OCI-LY7 (cell line): ENCODE measurements at regions not wholly inside any gene's neighbourhood (a gene's known extent, or its start where the extent isn't known, plus 50 kb on each side); places are given as distances from the start of the nearest gene placed in this dataset.

Source experiments
- BruUV-seq: library from RNA; stranded (reverse); fragments of 400-500 nt; replicated peaks from 2 replicates; lab custom pipeline; 2021; lab: Mats Ljungman, UMichigan
- CTCF ChIA-PET: fragments of 300-600 bp; sonication (Branson Sonifier 250); formaldehyde crosslinking; loops from one replicate; lab custom pipeline; 2022; ENCODE audit warnings: antibody characterized with exemption; ENCODE audit not compliant: unreplicated experiment; lab: Charles Lee
- POLR2A ChIA-PET: fragments of 300-600 bp; sonication (Branson Sonifier 250); formaldehyde crosslinking; loops from one replicate; lab custom pipeline; 2022; ENCODE audit warnings: antibody characterized with exemption; lab: Charles Lee
- DNase-seq: peaks from one replicate; pipeline ENCODE4 v3.0.0-alpha.2; 2015; ENCODE audit warnings: low spot score
- H2AFZ ChIP-seq: fragments of 200-600 bp; sonication (generic), shearing (Covaris generic); 2 replicates; pipeline ENCODE4 v1.6.1; 2014; ENCODE audit warnings: mild to moderate bottlenecking, antibody characterized with exemption, low read length, moderate library complexity
- H3K27ac ChIP-seq: fragments of 200-600 bp; sonication (generic); 2 replicates; pipeline ENCODE4 v1.5.1; 2014; ENCODE audit warnings: mixed run types, low read depth, mild to moderate bottlenecking, moderate library complexity, low read length, inconsistent platforms; ENCODE audit not compliant: poor library complexity, severe bottlenecking
- H3K36me3 ChIP-seq: fragments of 200-600 bp; sonication (generic); 2 replicates; pipeline ENCODE4 v1.6.1; 2014; ENCODE audit warnings: mild to moderate bottlenecking, antibody characterized with exemption, low read length, moderate library complexity, mixed read lengths; ENCODE audit not compliant: insufficient read depth
- H3K4me1 ChIP-seq: fragments of 200-600 bp; sonication (generic); 2 replicates; pipeline ENCODE4 v1.5.1; 2014; ENCODE audit warnings: mild to moderate bottlenecking, low read length; ENCODE audit not compliant: insufficient read depth, poor library complexity, severe bottlenecking
- H3K4me2 ChIP-seq: fragments of 200-600 bp; sonication (generic); 2 replicates; pipeline ENCODE4 v1.6.1; 2014; ENCODE audit warnings: mild to moderate bottlenecking, low read length
- H3K4me3 ChIP-seq: fragments of 200-600 bp; sonication (generic); 2 replicates; pipeline ENCODE4 v1.5.1; 2014; ENCODE audit warnings: mild to moderate bottlenecking, low read depth, low read length; ENCODE audit not compliant: poor library complexity, severe bottlenecking
- H3K79me2 ChIP-seq: fragments of 200-600 bp; sonication (generic); 2 replicates; pipeline ENCODE4 v1.6.1; 2016; ENCODE audit warnings: low read depth, mild to moderate bottlenecking, low read length, moderate library complexity, mixed read lengths; ENCODE audit not compliant: insufficient read depth
- H3K9me2 ChIP-seq: fragments of 200-600 bp; sonication (generic); 2 replicates; pipeline ENCODE4 v1.6.1; 2016; ENCODE audit warnings: mild to moderate bottlenecking, low read length, mixed read lengths; ENCODE audit not compliant: insufficient read depth
- H3K9me3 ChIP-seq: fragments of 200-600 bp; sonication (generic); 2 replicates; pipeline ENCODE4 v1.6.1; 2014; ENCODE audit warnings: mild to moderate bottlenecking, mixed run types, low read length, mixed read lengths
- H4K20me1 ChIP-seq: fragments of 200-600 bp; sonication (generic); 2 replicates; pipeline ENCODE4 v1.6.1; 2014; ENCODE audit warnings: mild to moderate bottlenecking, antibody characterized with exemption, low read length, moderate library complexity, mixed read lengths; ENCODE audit not compliant: insufficient read depth
- CTCF ChIP-seq: fragments of 200-600 bp; sonication (generic); conservative IDR thresholded peaks from 2 replicates; pipeline ENCODE4 v1.5.1; 2014; ENCODE audit warnings: mild to moderate bottlenecking, antibody characterized with exemption, low read length, moderate library complexity, mixed read lengths
- EZH2phosphoT487 ChIP-seq: fragments of 200-600 bp; sonication (generic); IDR thresholded peaks from 2 replicates; pipeline ENCODE4 v1.6.1; 2018; ENCODE audit warnings: low read depth, borderline replicate concordance, mild to moderate bottlenecking, mixed run types, antibody characterized with exemption, low read length, moderate library complexity, mixed read lengths
- intact Hi-C: fragments of 100-400 bp; cut with micrococcal nuclease; formaldehyde crosslinking; loops from one replicate; pipeline ENCODE4 v1.10.0; 2022; ENCODE audit not compliant: unreplicated experiment

- CTCF ChIA-PET, result no interaction called here
Observed at GRCh38 chr16:27724482-27725235, 174.7 kb downstream of the KATNIP start.

GRCh38 chr16:27725236-27726000, 175.5 kb downstream of the KATNIP start:
- H3K79me2 ChIP-seq, result no peaks in the 10 kb centered on the region
- no peaks in the 10 kb centered on the region for H3K36me3 ChIP-seq
- no peak overlapping the region for H3K4me2 ChIP-seq
- ChIA-PET POLR2A (no interaction called here), CTCF (no interaction called here)
- intact Hi-C loops, result no loop called here
- no peak for DNase-seq
- H3K27ac ChIP-seq, result no peak overlapping the region
- TF ChIP-seq CTCF (no peak), EZH2phosphoT487 (no peak)
- no peaks in the 10 kb centered on the region for H3K4me1 ChIP-seq
- BruUV-seq, result no TSS peak
- H3K9me2 ChIP-seq, result no peaks in the 10 kb centered on the region
- no peak overlapping the region for H2AFZ ChIP-seq
- H3K9me3 ChIP-seq, result no peaks in the 10 kb centered on the region
- H3K4me3 ChIP-seq, result no peak overlapping the region
- no peaks in the 10 kb centered on the region for H4K20me1 ChIP-seq

More at GRCh38 chr16:27724482-27725235, 174.7 kb downstream of the KATNIP start:
- H3K4me2 ChIP-seq, result no peak overlapping the region
- no peaks in the 10 kb centered on the region for H3K4me1 ChIP-seq
- intact Hi-C loops, result no loop called here
- no peak overlapping the region for H3K4me3 ChIP-seq
- H2AFZ ChIP-seq, result no peak overlapping the region
- H3K79me2 ChIP-seq, result no peaks in the 10 kb centered on the region
- TF ChIP-seq EZH2phosphoT487 (no peak), CTCF (no peak)
- no peaks in the 10 kb centered on the region for H4K20me1 ChIP-seq
- POLR2A ChIA-PET, result no interaction called here
- H3K36me3 ChIP-seq, result no peaks in the 10 kb centered on the region
- no peak for DNase-seq
- no TSS peak for BruUV-seq
- H3K9me2 ChIP-seq, result no peaks in the 10 kb centered on the region
- H3K9me3 ChIP-seq, result no peaks in the 10 kb centered on the region
- no peak overlapping the region for H3K27ac ChIP-seq
